Muscle of back (tissue), 3 donors: ENCODE measurements at regions not wholly inside any gene's neighbourhood (a gene's known extent, or its start where the extent isn't known, plus 50 kb on each side); places are given as distances from the start of the nearest gene placed in this dataset.
A peak's percentile ranks its signal among the peaks of the same experiment; 100 is the strongest.

Experiments used
- DNase-seq, 3 donors: peaks; one replicate each; pipeline versions ENCODE4 v3.0.0 to v3.0.0-alpha.2; 2013

- no peak for DNase-seq
These were observed 970.5 kb downstream of the TTLL7 start for GRCh38 chr1:83028467-83028866.

DNA sequence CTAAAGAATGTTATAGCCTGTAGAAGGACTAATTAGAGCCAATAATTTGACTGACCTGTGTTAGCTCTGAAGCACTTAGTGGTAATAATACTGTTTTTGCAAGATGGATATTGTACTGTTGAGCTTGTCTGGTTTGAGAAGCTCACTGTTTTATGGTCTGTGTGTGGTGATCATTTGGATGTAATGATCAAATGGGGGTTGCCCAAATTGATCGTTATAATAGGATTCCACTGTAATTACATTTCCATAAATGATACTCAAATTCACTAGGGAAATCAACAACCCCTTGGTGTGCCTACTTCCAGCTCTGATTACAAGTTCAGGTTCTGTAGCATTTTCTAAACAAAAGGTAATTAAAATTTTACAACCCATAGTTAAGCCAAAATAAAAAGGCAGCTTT is 971.4 kb downstream of the TTLL7 start:
- no peak for DNase-seq

DNA sequence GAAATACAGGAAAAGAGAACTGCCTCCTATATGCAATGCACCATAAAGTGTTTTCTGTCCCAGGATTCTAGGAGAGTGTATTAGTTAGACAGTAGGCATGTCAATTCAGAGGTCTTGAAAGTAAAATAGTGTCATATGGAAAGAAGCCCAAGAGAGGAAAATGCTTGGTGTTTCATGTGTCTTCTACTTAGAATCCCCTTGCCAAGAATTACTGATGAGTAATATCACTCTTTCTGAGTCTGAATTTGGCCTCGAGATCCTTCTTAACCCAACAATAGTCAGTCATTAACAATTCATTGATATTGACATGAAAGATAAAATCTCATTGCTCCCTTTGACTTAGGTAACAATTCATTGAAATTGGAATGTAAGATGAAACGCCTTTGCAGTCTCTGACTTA is 972.2 kb downstream of the TTLL7 start:
- DNase-seq, result no peak

- peak in 1 of 3 donors; percentile 17 for DNase-seq
These were observed 974.6 kb downstream of the TTLL7 start for GRCh38 chr1:83024251-83024767.

DNA sequence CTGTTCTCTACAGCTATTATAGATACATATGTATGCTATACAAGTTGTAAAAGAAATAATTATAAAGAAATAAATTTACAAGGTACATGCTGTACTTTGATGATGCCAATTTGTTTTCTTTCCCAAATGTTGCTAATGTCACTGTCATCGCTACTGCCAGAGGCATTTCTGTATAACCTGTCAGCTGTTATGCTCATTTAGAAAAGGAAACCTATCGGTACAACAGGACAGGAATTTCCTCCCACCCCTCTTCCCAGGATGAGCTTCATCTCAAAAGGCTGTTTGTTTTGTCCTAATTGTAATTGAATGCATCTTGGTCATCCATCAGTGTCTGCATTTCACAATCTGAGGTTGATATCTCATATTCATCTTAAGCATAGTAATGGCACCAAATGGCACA is 975.7 kb downstream of the TTLL7 start:
- DNase-seq, result no peak

DNA sequence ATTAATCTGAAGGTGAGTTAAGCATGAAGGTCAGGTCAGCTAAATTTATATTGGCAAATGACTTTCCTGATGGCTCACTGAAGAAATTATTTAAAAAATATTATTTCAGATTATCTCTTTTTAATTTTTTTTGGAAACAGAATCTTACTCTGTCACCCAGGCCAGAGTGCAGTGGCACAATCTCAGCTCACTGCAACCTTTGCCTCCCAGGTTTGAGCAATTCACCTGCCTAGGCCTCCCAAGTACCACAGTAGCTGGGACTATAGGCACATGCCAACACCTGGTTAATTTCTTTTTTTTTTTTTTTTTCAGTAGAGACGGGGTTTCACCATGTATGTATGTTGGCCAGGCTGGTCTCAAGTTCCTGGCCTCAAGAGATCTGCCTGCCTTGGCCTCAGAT is 976.7 kb downstream of the TTLL7 start:
- DNase-seq, result no peak

DNA sequence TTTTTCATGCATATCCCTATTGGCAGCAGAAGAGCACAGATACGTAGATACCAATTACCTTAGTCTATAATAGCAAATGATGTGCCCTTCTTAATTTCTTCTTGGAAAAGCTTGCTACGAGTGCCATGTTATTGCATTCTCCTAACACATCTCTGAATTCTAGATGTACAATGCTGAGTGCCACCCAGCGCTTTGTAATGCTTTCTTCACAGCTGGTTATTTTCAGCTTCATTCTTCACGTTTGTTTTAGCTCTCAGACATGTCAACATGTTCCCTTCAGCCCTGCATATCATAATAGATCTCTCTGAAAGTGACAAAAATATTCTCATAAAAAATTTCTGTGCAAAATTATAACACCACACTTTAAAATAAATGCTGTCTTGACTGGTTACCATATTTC is 981.2 kb downstream of the TTLL7 start:
- DNase-seq, result no peak

DNA sequence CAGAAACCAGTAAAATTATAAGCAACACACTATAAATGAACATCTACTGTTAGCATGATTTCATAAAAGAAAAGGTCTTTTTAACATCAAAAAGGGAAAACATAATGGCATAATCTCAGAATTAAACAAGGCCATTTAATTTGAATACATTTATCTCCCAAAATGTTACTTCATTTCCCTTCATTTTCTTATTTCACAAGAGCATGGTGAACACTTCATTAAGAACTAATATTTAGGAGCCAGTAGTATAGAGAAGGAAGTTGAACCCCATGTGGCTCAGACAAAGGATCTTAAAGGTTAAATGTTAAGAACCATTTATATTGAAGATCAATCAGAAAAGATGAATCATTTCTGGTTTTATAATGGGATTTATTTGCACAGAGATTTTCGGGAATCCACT is 981.7 kb downstream of the TTLL7 start:
- no peak for DNase-seq

DNA sequence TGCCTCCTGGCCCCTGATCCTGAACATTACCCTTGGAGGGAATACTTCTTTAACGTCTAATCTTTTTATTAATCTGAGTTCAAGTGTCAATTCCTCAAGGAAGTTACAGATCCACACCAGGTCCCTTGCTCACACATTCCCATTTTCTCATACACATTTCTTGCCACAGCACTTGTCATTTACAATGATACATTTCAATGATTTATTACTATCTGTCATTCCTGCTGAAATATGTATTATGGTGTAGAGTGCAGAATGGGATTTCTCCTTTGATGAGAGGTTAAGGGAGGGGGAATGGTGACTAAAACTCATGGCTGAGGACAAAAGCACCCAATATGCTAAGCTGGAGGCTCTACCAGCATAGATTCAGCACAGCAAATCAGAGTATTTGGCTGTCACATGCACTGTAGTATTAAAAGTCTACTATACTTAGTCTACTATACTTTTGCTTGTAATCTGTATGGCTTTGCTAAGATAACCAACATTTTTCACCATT is 982.5 kb downstream of the TTLL7 start:
- DNase-seq, result no peak

GRCh38 chr1:83015163-83015562 is 983.8 kb downstream of the TTLL7 start:
- DNase-seq, result no peak

DNA sequence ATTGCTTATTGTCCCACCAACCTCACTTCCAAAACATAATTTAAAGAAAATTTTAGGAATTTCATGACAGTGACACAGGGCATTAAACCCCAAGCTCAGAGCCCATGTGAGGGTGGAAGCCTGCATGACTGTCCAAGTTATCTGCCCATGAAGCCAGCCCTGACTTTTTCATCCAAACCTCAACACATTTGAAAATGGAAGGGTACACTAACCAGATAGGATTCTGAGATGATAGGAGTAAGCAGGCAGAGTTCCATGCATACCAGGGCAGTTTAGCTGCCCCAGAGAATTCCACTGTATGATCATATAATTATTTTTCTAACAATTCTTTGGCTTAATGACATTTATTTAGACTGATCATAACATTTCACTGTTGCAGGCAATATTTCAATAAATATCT is 986.0 kb downstream of the TTLL7 start:
- no peak for DNase-seq

DNA sequence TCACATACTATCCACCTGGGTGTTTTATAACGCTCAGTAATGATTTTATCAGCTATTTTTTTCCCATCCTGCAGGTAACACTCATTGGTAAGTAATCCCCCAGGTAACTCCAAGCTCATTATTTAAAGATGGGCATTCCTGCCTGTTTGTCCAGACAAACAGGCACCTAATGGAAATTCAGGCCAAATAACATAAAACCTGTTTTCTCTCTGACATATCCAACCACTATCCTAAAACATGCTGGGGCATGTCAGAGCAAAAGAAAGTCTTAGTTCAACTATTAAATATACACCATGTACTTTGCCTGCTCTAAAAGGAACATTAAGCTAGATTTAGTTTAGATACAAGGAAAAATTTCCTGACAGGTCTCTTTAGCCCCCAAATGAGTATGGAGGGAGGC is 987.7 kb downstream of the TTLL7 start:
- no peak for DNase-seq

- DNase-seq, result no peak
These were observed 992.7 kb downstream of the TTLL7 start for GRCh38 chr1:83006271-83006670.

DNA sequence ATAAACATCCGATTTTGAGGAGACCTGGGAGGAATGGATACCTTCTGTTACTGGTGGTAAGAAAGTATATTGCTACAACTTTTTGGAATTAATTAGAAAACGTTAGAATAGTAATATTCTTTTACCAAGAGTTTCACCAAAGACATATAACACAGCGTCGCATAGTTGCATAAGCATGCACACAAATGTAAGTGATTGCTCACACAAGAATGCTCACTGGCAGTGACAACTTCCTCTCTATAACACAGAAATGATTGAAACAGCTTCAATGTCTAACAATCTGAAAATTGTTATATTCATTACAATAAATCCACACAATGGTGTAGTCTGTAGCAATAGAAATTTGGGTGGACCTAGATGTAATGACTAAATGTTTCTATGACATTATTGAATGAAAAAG is 998.6 kb downstream of the TTLL7 start:
- no peak for DNase-seq

DNA sequence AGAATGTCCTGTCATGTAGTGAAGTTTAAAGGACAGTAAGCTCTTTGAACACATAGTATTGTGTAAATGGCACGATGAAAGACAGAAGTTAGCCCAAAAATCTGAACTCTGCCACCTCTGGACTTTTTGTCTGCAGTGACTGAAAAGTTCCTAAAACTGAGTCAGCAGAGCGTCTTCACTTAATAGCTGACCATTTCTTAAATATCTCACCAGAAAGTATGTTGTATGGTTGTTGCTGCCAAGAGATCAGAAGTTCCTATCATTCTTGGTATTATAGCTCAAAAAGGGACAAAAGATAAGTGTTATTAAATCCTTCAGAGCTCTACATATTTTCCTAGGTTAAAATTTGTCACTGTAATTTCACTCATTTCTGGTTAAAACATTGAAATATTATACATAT is 1003.0 kb downstream of the TTLL7 start:
- peak in 1 of 3 donors; percentile 13 for DNase-seq

GRCh38 chr1:82994616-82995263 is 1004.2 kb downstream of the TTLL7 start:
- peak; percentile 51 to 82 (median 55) for DNase-seq

- DNase-seq, result no peak
These were observed 1007.4 kb downstream of the TTLL7 start for GRCh38 chr1:82991569-82991968.

DNA sequence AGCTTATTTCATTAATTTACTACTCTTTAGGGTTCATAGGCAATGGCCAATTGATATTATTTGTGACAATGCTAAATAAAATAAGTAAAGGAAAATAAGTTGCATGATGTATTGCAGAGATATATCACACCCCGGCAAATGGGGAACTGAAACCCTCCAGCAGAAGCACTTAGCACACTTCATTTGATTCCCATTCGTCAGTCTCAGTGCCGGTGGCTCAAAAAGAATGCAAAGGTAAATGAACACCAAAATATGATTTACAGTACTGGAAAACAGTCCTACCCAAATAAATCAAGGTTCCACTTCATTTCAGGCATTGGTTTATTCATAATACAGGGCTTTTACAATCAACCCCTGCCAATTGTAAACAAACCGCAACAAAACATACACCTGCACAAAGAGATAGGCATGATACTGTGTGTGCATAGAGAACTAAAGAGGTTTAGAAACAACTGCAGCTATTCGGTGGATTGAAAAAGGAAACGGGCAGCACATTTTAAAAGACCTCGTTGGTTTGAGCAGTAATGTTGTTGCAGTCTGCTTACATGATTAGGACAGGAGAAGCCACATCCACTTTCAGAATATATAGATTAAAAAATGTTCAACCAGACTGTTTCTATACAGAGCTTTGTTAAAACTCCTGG is 1019.2 kb downstream of the TTLL7 start:
- no peak for DNase-seq

- DNase-seq, result no peak
These were observed 1020.2 kb downstream of the TTLL7 start for GRCh38 chr1:82978461-82979324.

- no peak for DNase-seq
These were observed 1025.9 kb downstream of the TTLL7 start for GRCh38 chr1:82972841-82973553.

DNA sequence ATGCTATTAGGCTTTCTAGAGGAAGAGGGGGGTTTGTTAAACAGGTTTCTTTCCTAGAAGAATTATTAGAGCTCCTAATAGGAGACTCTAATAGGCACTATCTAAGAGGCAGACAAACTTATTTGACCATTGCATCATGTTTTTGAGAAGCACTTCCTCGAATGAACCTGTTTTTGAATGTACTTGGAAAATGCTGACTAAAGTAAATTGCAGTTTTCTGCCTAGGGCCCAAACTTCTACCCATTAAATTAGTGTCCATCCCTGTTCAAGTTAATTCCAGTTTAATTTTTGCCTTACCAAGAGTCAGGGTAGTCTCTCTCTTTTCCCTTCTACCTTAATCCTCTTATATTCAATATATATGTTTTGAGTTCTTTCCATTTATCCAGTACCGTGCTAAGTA is 1029.6 kb downstream of the TTLL7 start:
- DNase-seq, result no peak

DNA sequence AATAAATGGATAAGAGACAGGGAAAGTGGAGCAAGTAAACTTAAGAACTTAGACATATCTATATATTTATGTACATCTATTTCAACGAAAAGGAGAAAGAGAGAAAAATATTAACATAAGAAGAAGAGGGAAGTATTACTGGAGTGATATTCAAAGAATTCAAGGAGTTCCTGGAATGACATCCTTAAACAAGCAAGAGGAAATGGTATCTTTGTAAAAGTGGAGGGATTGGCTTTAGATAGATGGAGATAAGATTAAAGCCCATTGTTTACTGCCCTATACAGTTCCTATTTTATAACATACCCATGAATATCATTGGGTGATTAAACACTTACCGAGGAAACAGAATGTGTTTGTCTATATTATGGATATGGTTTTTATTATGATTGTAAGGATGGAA is 1036.3 kb downstream of the TTLL7 start:
- no peak for DNase-seq
